Subcutaneous abdominal adipose tissue (tissue), 5 donors: ENCODE measurements at regions not wholly inside any gene's neighbourhood (a gene's known extent, or its start where the extent isn't known, plus 50 kb on each side); places are given as distances from the start of the nearest gene placed in this dataset.

Experiments
- H3K27ac ChIP-seq: one replicate; pipeline ENCODE4 v1.7.0; 2013; ENCODE audit warnings: low read depth, mild to moderate bottlenecking, inconsistent platforms, low read length, moderate library complexity
- H3K27me3 ChIP-seq, 5 donors: one replicate each; pipeline ENCODE4 v1.7.0; 2013; ENCODE audit warnings: low read length in 5 of 5, inconsistent platforms in 1 of 5; ENCODE audit not compliant: control insufficient read depth in 5 of 5, insufficient read depth in 4 of 5
- H3K36me3 ChIP-seq, 5 donors: one replicate each; pipeline ENCODE4 v1.7.0; 2013; ENCODE audit warnings: low read length in 5 of 5; ENCODE audit not compliant: control insufficient read depth in 5 of 5, insufficient read depth in 5 of 5
- H3K4me1 ChIP-seq, 5 donors: one replicate each; pipeline ENCODE4 v1.7.0; 2013; ENCODE audit warnings: low read length in 5 of 5, mild to moderate bottlenecking in 3 of 5, moderate library complexity in 1 of 5; ENCODE audit not compliant: control insufficient read depth in 5 of 5, insufficient read depth in 5 of 5
- H3K4me3 ChIP-seq, 5 donors: one replicate each; pipeline ENCODE4 v1.7.0; 2013; ENCODE audit warnings: low read length in 5 of 5, low read depth in 1 of 5
- H3K9ac ChIP-seq, 5 donors: one replicate each; pipeline ENCODE4 v1.7.0; 2013; ENCODE audit warnings: low read length in 5 of 5, mild to moderate bottlenecking in 4 of 5, moderate library complexity in 3 of 5
- H3K9me3 ChIP-seq, 5 donors: one replicate each; pipeline ENCODE4 v1.7.0; 2013; ENCODE audit warnings: low read length in 5 of 5; ENCODE audit not compliant: control insufficient read depth in 5 of 5
- donor health status: healthy.
- donor health status: healthy.
- donor health status: healthy.
- donor health status: healthy.
- donor health status: healthy.

GRCh38 chr21:41562101-41563000 is 54.4 kb upstream of the TMPRSS2 start:
- peaks cover 0 to 24% (median 20%) of the 10 kb centered on the region in 5 donors for H3K27me3 ChIP-seq
- peaks cover 0 to 6% (median 0%) of the 10 kb centered on the region in 5 donors for H3K4me1 ChIP-seq
- H3K36me3 ChIP-seq: no peaks in the 10 kb centered on the region
- no peak overlapping the region for H3K9ac ChIP-seq
- no peaks in the 10 kb centered on the region for H3K9me3 ChIP-seq
- H3K4me3 ChIP-seq: no peak overlapping the region
- H3K27ac ChIP-seq: no peak overlapping the region

GRCh38 chr21:41561701-41562100 is 53.7 kb upstream of the TMPRSS2 start:
- H3K9ac ChIP-seq: no peak overlapping the region
- H3K27ac ChIP-seq: no peak overlapping the region
- no peaks in the 10 kb centered on the region for H3K36me3 ChIP-seq
- no peaks in the 10 kb centered on the region for H3K9me3 ChIP-seq
- peaks cover 0 to 6% (median 0%) of the 10 kb centered on the region in 5 donors for H3K4me1 ChIP-seq
- H3K27me3 ChIP-seq: peaks cover 0 to 24% (median 20%) of the 10 kb centered on the region in 5 donors
- H3K4me3 ChIP-seq: no peak overlapping the region

- H3K27ac ChIP-seq: no peak overlapping the region
- no peaks in the 10 kb centered on the region for H3K9me3 ChIP-seq
- no peak overlapping the region for H3K4me3 ChIP-seq
- no peaks in the 10 kb centered on the region for H3K36me3 ChIP-seq
- H3K9ac ChIP-seq: no peak overlapping the region
- H3K27me3 ChIP-seq: peaks cover 0 to 25% (median 20%) of the 10 kb centered on the region in 5 donors
- H3K4me1 ChIP-seq: peaks cover 0 to 6% (median 0%) of the 10 kb centered on the region in 5 donors
Observed at GRCh38 chr21:41560661-41561158, 52.8 kb upstream of the TMPRSS2 start.

GRCh38 chr21:41559658-41560631 is 52.0 kb upstream of the TMPRSS2 start:
- peaks cover 0 to 6% (median 0%) of the 10 kb centered on the region in 5 donors for H3K4me1 ChIP-seq
- H3K36me3 ChIP-seq: no peaks in the 10 kb centered on the region
- H3K27me3 ChIP-seq: peaks cover 0 to 24% (median 20%) of the 10 kb centered on the region in 5 donors
- H3K9ac ChIP-seq: no peak overlapping the region
- H3K27ac ChIP-seq: no peak overlapping the region
- H3K4me3 ChIP-seq: no peak overlapping the region
- H3K9me3 ChIP-seq: no peaks in the 10 kb centered on the region

- no peaks in the 10 kb centered on the region for H3K9me3 ChIP-seq
- no peak overlapping the region for H3K9ac ChIP-seq
- H3K27me3 ChIP-seq: peaks cover 0 to 21% (median 19%) of the 10 kb centered on the region in 5 donors
- H3K36me3 ChIP-seq: no peaks in the 10 kb centered on the region
- H3K4me3 ChIP-seq: no peak overlapping the region
- peaks cover 0 to 6% (median 0%) of the 10 kb centered on the region in 5 donors for H3K4me1 ChIP-seq
- H3K27ac ChIP-seq: no peak overlapping the region
Observed at GRCh38 chr21:41558842-41559241, 50.9 kb upstream of the TMPRSS2 start.

- Histone ChIP-seq H3K9me3 (no peaks in the 10 kb centered on the region), H3K4me1 (peaks cover 0 to 6% (median 0%) of the 10 kb centered on the region in 5 donors), H3K27ac (no peak overlapping the region), H3K4me3 (no peak overlapping the region), H3K27me3 (peaks cover 0 to 21% (median 18%) of the 10 kb centered on the region in 5 donors), H3K36me3 (no peaks in the 10 kb centered on the region), H3K9ac (no peak overlapping the region)
Observed at GRCh38 chr21:41557884-41558283, 49.9 kb upstream of the TMPRSS2 start.
